SK-N-SH treated with all-trans-retinoic acid at 6 μM for 48 hours (cell line): ENCODE measurements at regions not wholly inside any gene's neighbourhood (a gene's known extent, or its start where the extent isn't known, plus 50 kb on each side); places are given as distances from the start of the nearest gene placed in this dataset.

Experiments used
- ATAC-seq: fragments of 200-7000 bp; cut with Tn5 transposase; 3 replicates; pipeline ENCODE4 v1.9.1; 2020; ENCODE audit warnings: mild to moderate bottlenecking, moderate library complexity
- ARNTL ChIP-seq: fragments of 450-650 bp; formaldehyde crosslinking; IDR thresholded peaks from 2 replicates; pipeline ENCODE4 v1.5.0; 2020; ENCODE audit warnings: low read depth, mild to moderate bottlenecking, moderate library complexity, borderline replicate concordance
- BACH2 ChIP-seq: fragments of 250-450 bp; sonication (Bioruptor Pico); IDR thresholded peaks from 2 replicates; pipeline ENCODE4 v1.9.0; 2021; ENCODE audit warnings: mild to moderate bottlenecking, borderline replicate concordance
- CREB5 ChIP-seq: fragments of 250-450 bp; sonication (Bioruptor Pico); IDR thresholded peaks from 2 replicates; pipeline ENCODE4 v1.5.1; 2020; ENCODE audit warnings: low read depth, mild to moderate bottlenecking, moderate library complexity
- CSDC2 ChIP-seq: fragments of 250-450 bp; sonication (Bioruptor Pico); IDR thresholded peaks from 2 replicates; pipeline ENCODE4 v1.5.0; 2020; ENCODE audit warnings: mild to moderate bottlenecking, moderate library complexity
- CSRNP3 ChIP-seq: fragments of 250-450 bp; sonication (Bioruptor Pico); IDR thresholded peaks from 2 replicates; pipeline ENCODE4 v1.5.1; 2021; ENCODE audit warnings: mild to moderate bottlenecking, moderate library complexity
- ESRRG ChIP-seq: fragments of 250-450 bp; sonication (Bioruptor Pico); IDR thresholded peaks from 2 replicates; pipeline ENCODE4 v1.6.1; 2021; ENCODE audit warnings: mild to moderate bottlenecking
- GLIS3 ChIP-seq: fragments of 250-450 bp; sonication (Bioruptor Pico); IDR thresholded peaks from 2 replicates; pipeline ENCODE4 v1.5.0; 2020; ENCODE audit warnings: mild to moderate bottlenecking, moderate library complexity
- ISL1 ChIP-seq: fragments of 250-450 bp; sonication (Bioruptor Pico); IDR thresholded peaks from 2 replicates; pipeline ENCODE4 v2.1.2; 2022; ENCODE audit warnings: mild to moderate bottlenecking, moderate library complexity
- OSR1 ChIP-seq: fragments of 250-450 bp; sonication (Bioruptor Pico); IDR thresholded peaks from 2 replicates; pipeline ENCODE4 v1.8.0; 2022; ENCODE audit warnings: moderate library complexity, mild to moderate bottlenecking, inconsistent platforms
- PATZ1 ChIP-seq: fragments of 250-450 bp; sonication (Bioruptor Pico); IDR thresholded peaks from 2 replicates; pipeline ENCODE4 v1.8.0; 2020; ENCODE audit warnings: mild to moderate bottlenecking, moderate library complexity, borderline replicate concordance
- POU6F1 ChIP-seq: fragments of 250-450 bp; sonication (Bioruptor Pico); IDR thresholded peaks from 2 replicates; pipeline ENCODE4 v1.8.0; 2021; ENCODE audit warnings: low read depth, mild to moderate bottlenecking, moderate library complexity, borderline replicate concordance
- PPARA ChIP-seq: fragments of 250-450 bp; sonication (Bioruptor Pico); IDR thresholded peaks from 2 replicates; pipeline ENCODE4 v1.5.0; 2020; ENCODE audit warnings: mild to moderate bottlenecking, borderline replicate concordance
- RARB ChIP-seq: fragments of 250-450 bp; sonication (Bioruptor Pico); IDR thresholded peaks from 2 replicates; pipeline ENCODE4 v1.8.0; 2021; ENCODE audit warnings: mild to moderate bottlenecking, moderate library complexity
- SNAI2 ChIP-seq: fragments of 250-450 bp; sonication (Bioruptor Pico); IDR thresholded peaks from 2 replicates; pipeline ENCODE4 v1.5.0; 2020; ENCODE audit warnings: mild to moderate bottlenecking, moderate library complexity
- TCF4 ChIP-seq: fragments of 250-450 bp; sonication (Bioruptor Pico); IDR thresholded peaks from 2 replicates; pipeline ENCODE4 v1.8.0; 2021; ENCODE audit warnings: mild to moderate bottlenecking, moderate library complexity, borderline replicate concordance
- TOX ChIP-seq: fragments of 250-450 bp; sonication (Bioruptor Pico); IDR thresholded peaks from 2 replicates; pipeline ENCODE4 v1.8.0; 2021; ENCODE audit warnings: mild to moderate bottlenecking, moderate library complexity, borderline replicate concordance
- TSHZ2 ChIP-seq: fragments of 250-450 bp; sonication (Bioruptor Pico); IDR thresholded peaks from 2 replicates; pipeline ENCODE4 v1.5.0; 2020; ENCODE audit warnings: mild to moderate bottlenecking, moderate library complexity
- ZC3H10 ChIP-seq: fragments of 250-450 bp; sonication (Bioruptor Pico); IDR thresholded peaks from 2 replicates; pipeline ENCODE4 v1.5.1; 2021; ENCODE audit warnings: mild to moderate bottlenecking, moderate library complexity
- ZFP3 ChIP-seq: fragments of 250-450 bp; sonication (Bioruptor Pico); IDR thresholded peaks from 2 replicates; pipeline ENCODE4 v1.5.0; 2020; ENCODE audit warnings: mild to moderate bottlenecking, moderate library complexity
- ZFP30 ChIP-seq: fragments of 450-650 bp; formaldehyde crosslinking; IDR thresholded peaks from 2 replicates; pipeline ENCODE4 v1.5.0; 2022; ENCODE audit warnings: mild to moderate bottlenecking, moderate library complexity
- ZNF565 ChIP-seq: fragments of 450-650 bp; formaldehyde crosslinking; conservative IDR thresholded peaks from 2 replicates; pipeline ENCODE4 v1.5.0; 2020; ENCODE audit warnings: low read depth, mild to moderate bottlenecking, moderate library complexity
- ZNF70 ChIP-seq: fragments of 450-650 bp; formaldehyde crosslinking; IDR thresholded peaks from 2 replicates; pipeline ENCODE4 v1.5.0; 2020; ENCODE audit warnings: mild to moderate bottlenecking, moderate library complexity
- ZNF8 ChIP-seq: fragments of 450-650 bp; formaldehyde crosslinking; IDR thresholded peaks from 2 replicates; pipeline ENCODE4 v1.5.0; 2020; ENCODE audit warnings: mild to moderate bottlenecking, moderate library complexity

- no peak for ATAC-seq
- no peak for TF ChIP-seq ZFP3
- no peak for TF ChIP-seq ESRRG (CRISPR knock-in tag)
- no peak for TF ChIP-seq POU6F1 (CRISPR knock-in tag)
- no peak for TF ChIP-seq SNAI2 (CRISPR knock-in tag)
- TF ChIP-seq CSDC2 (CRISPR knock-in tag): no peak
- TF ChIP-seq TOX (CRISPR knock-in tag): no peak
- TF ChIP-seq OSR1 (CRISPR knock-in tag): no peak
- TF ChIP-seq ISL1 (CRISPR knock-in tag): no peak
- TF ChIP-seq RARB: no peak
- no peak for TF ChIP-seq GLIS3
- no peak for TF ChIP-seq ZNF565 (CRISPR knock-in tag)
- TF ChIP-seq ZNF8: no peak
- TF ChIP-seq BACH2 (CRISPR knock-in tag): no peak
- TF ChIP-seq ZC3H10: no peak
- TF ChIP-seq CSRNP3 (CRISPR knock-in tag): no peak
- TF ChIP-seq CREB5: no peak
- TF ChIP-seq PATZ1 (CRISPR knock-in tag): no peak
- TF ChIP-seq PPARA (CRISPR knock-in tag): no peak
These were observed 58.5 kb upstream of the NHSL2 start for GRCh38 chrX:71852182-71852581.

- TF ChIP-seq SNAI2 (CRISPR knock-in tag): no peak
- no peak for TF ChIP-seq ISL1 (CRISPR knock-in tag)
- no peak for TF ChIP-seq BACH2 (CRISPR knock-in tag)
- no peak for TF ChIP-seq PATZ1 (CRISPR knock-in tag)
- no peak for TF ChIP-seq POU6F1 (CRISPR knock-in tag)
- TF ChIP-seq PPARA (CRISPR knock-in tag): no peak
- TF ChIP-seq CSDC2 (CRISPR knock-in tag): no peak
- no peak for TF ChIP-seq TCF4 (CRISPR knock-in tag)
- no peak for TF ChIP-seq ZNF70 (CRISPR knock-in tag)
- no peak for TF ChIP-seq OSR1 (CRISPR knock-in tag)
- no peak for TF ChIP-seq TOX (CRISPR knock-in tag)
- TF ChIP-seq ARNTL: no peak
- TF ChIP-seq RARB: no peak
- TF ChIP-seq ZNF8: no peak
- TF ChIP-seq ESRRG (CRISPR knock-in tag): no peak
- no peak for TF ChIP-seq ZC3H10
- no peak for TF ChIP-seq CSRNP3 (CRISPR knock-in tag)
- no peak for TF ChIP-seq TSHZ2 (CRISPR knock-in tag)
- no peak for TF ChIP-seq ZNF565 (CRISPR knock-in tag)
- no peak for TF ChIP-seq ZFP30 (CRISPR knock-in tag)
- TF ChIP-seq, all 23 proteins: peak for 0
These were observed 51.0 kb upstream of the NHSL2 start for GRCh38 chrX:71859637-71860036.

More at GRCh38 chrX:71859637-71860036, 51.0 kb upstream of the NHSL2 start:
- ATAC-seq: peak; percentile 65; the same call in 2 of the 3 replicates
